ENCODE measurements at regions not wholly inside any gene's neighbourhood (a gene's known extent, or its start where the extent isn't known, plus 50 kb on each side); places are given as distances from the start of the nearest gene placed in this dataset.

DNA sequence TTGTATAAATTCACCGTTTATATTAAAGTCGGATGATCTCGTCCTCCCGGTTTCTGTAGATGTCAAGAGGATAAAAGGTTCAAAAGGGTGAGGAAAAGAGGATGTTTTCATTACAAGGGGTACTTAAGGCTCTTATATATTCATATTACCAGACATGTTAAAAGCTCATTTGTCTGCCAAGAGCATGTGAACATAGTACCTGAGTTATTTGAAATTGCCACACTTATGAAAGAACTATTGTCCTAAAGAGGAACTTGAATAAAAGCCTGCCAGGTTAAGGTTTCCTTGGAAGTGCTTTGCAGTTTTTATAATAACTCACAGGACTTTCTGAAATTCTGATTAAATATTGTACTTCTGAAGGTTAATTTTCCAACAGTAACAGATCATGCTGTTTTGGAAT is 1915.1 kb downstream of the MAT2B start:
- TF ChIP-seq, protein P1, sequence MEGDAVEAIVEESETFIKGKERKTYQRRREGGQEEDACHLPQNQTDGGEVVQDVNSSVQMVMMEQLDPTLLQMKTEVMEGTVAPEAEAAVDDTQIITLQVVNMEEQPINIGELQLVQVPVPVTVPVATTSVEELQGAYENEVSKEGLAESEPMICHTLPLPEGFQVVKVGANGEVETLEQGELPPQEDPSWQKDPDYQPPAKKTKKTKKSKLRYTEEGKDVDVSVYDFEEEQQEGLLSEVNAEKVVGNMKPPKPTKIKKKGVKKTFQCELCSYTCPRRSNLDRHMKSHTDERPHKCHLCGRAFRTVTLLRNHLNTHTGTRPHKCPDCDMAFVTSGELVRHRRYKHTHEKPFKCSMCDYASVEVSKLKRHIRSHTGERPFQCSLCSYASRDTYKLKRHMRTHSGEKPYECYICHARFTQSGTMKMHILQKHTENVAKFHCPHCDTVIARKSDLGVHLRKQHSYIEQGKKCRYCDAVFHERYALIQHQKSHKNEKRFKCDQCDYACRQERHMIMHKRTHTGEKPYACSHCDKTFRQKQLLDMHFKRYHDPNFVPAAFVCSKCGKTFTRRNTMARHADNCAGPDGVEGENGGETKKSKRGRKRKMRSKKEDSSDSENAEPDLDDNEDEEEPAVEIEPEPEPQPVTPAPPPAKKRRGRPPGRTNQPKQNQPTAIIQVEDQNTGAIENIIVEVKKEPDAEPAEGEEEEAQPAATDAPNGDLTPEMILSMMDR (IDR thresholded peaks at IDR 0.05), result no peak
- no peak for TF ChIP-seq POLR2A (IDR thresholded peaks at IDR 0.05)
